HEK293T (cell line): ENCODE measurements at regions not wholly inside any gene's neighbourhood (a gene's known extent, or its start where the extent isn't known, plus 50 kb on each side); places are given as distances from the start of the nearest gene placed in this dataset.
"Not testable (repeated sequence)": the region's sequence is repeated elsewhere in the genome, so short reads cannot be mapped to it uniquely, and the experiment has no call there.

Experiments
- CTCF ChIA-PET: fragments of 350-600 bp; formaldehyde crosslinking; extraction: SDS; loops from one replicate; lab custom pipeline; 2021; ENCODE audit warnings: antibody characterized with exemption, inconsistent platforms; lab: Yijun Ruan, JAX
- POLR2A ChIA-PET: fragments of 350-600 bp; formaldehyde crosslinking; extraction: SDS; loops from one replicate; lab custom pipeline; 2020; ENCODE audit warnings: antibody characterized with exemption, inconsistent platforms; lab: Yijun Ruan, JAX
- DNase-seq: peaks from one replicate; pipeline ENCODE4 v3.0.0; 2012; ENCODE audit warnings: mixed read lengths; ENCODE audit errors: extremely low spot score
- ARNT ChIP-seq: fragments of 450-650 bp; IDR thresholded peaks from 2 replicates; pipeline ENCODE4 v1.6.1; 2017; ENCODE audit warnings: mild to moderate bottlenecking
- BHLHE40 ChIP-seq: fragments of 450-650 bp; IDR thresholded peaks from 2 replicates; pipeline ENCODE4 v1.6.1; 2016; ENCODE audit warnings: mild to moderate bottlenecking, moderate library complexity, borderline replicate concordance
- CTBP1 ChIP-seq: fragments of 450-650 bp; IDR thresholded peaks from 2 replicates; pipeline ENCODE4 v1.6.1; 2016; ENCODE audit warnings: borderline replicate concordance
- ELF4 ChIP-seq: fragments of 450-650 bp; IDR thresholded peaks from 2 replicates; pipeline ENCODE4 v1.6.1; 2017; ENCODE audit warnings: antibody characterized with exemption
- FOXA1 ChIP-seq: fragments of 450-650 bp; IDR thresholded peaks from 2 replicates; pipeline ENCODE4 v1.6.1; 2016; ENCODE audit warnings: mild to moderate bottlenecking
- FOXK2 ChIP-seq: fragments of 450-650 bp; IDR thresholded peaks from 2 replicates; pipeline ENCODE4 v1.6.1; 2016; ENCODE audit warnings: mild to moderate bottlenecking
- FOXM1 ChIP-seq: fragments of 450-650 bp; IDR thresholded peaks from 2 replicates; pipeline ENCODE4 v1.6.1; 2017; ENCODE audit warnings: mild to moderate bottlenecking, borderline replicate concordance
- HDGF ChIP-seq: fragments of 450-650 bp; IDR thresholded peaks from 2 replicates; pipeline ENCODE4 v1.6.1; 2017; ENCODE audit warnings: antibody characterized with exemption, borderline replicate concordance
- L3MBTL2 ChIP-seq: fragments of 450-650 bp; conservative IDR thresholded peaks from 2 replicates; pipeline ENCODE4 v1.6.1; 2016; ENCODE audit warnings: mild to moderate bottlenecking
- LEF1 ChIP-seq: fragments of 450-650 bp; IDR thresholded peaks from 2 replicates; pipeline ENCODE4 v1.6.1; 2017; ENCODE audit warnings: mild to moderate bottlenecking, borderline replicate concordance
- NFRKB ChIP-seq: fragments of 450-650 bp; IDR thresholded peaks from 2 replicates; pipeline ENCODE4 v1.6.1; 2016; ENCODE audit warnings: mild to moderate bottlenecking, moderate library complexity
- PKNOX1 ChIP-seq: fragments of 450-650 bp; IDR thresholded peaks from 2 replicates; pipeline ENCODE4 v1.6.1; 2016
- SP1 ChIP-seq: fragments of 450-650 bp; IDR thresholded peaks from 2 replicates; pipeline ENCODE4 v1.6.1; 2017
- SUZ12 ChIP-seq: fragments of 450-650 bp; IDR thresholded peaks from 2 replicates; pipeline ENCODE4 v1.6.1; 2016; ENCODE audit warnings: mild to moderate bottlenecking
- TARDBP ChIP-seq: fragments of 450-650 bp; IDR thresholded peaks from 2 replicates; pipeline ENCODE4 v1.6.1; 2016
- ZNF384 ChIP-seq: fragments of 450-650 bp; IDR thresholded peaks from 2 replicates; pipeline ENCODE4 v1.6.1; 2016

DNA sequence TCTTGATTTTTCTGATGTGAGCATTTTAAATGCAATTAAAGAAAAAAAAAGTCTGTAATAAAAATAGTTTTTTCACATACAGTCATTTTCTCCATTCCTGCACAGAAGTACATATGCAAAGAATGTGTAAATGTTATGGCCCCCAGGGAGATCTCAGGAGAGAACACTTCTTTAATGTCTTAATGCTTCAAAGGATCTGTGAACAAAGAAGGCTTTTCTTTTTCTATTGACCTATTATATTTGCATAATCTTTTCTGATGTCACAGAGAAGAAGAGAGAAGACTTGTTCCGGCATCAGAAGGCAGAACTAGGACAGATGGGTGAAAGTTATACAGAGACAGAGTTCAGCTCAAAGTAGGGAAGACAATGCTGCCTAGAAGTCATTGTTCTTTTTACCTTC is 413.5 kb upstream of the STXBP6 start:
- CTCF ChIA-PET: no interaction called here
- POLR2A ChIA-PET: no interaction called here
- TF ChIP-seq ELF4 (no peak), SUZ12 (no peak), ZNF384 (no peak), L3MBTL2 (no peak), TARDBP (no peak), HDGF (no peak), SP1 (no peak), BHLHE40 (no peak)
- no peak for DNase-seq

- ChIA-PET CTCF (no interaction called here), POLR2A (no interaction called here)
- no peak for DNase-seq
- no peak for TF ChIP-seq FOXM1
- TF ChIP-seq TARDBP: no peak
- no peak for TF ChIP-seq NFRKB
- TF ChIP-seq BHLHE40: no peak
- no peak for TF ChIP-seq PKNOX1
- TF ChIP-seq CTBP1: no peak
- TF ChIP-seq SP1: no peak
- TF ChIP-seq LEF1: no peak
- no peak for TF ChIP-seq FOXK2
Observed at GRCh38 chr14:25461780-25462179, 411.8 kb upstream of the STXBP6 start.

- POLR2A ChIA-PET: no interaction called here
- CTCF ChIA-PET: interaction anchor here (0.7 kb wide), 1 partner anchor 741 kb away, joined by 5 read pairs; no protein-coding TSS in a partner anchor
- DNase-seq: no peak
- TF ChIP-seq TARDBP (no peak), FOXA1 (no peak), L3MBTL2 (no peak), CTBP1 (no peak), ELF4 (no peak), ARNT (no peak), LEF1 (no peak), BHLHE40 (no peak), SP1 (no peak), ZNF384 (no peak)
Observed at GRCh38 chr14:25444381-25444780, 394.4 kb upstream of the STXBP6 start.

- POLR2A ChIA-PET, CTCF ChIA-PET, DNase-seq: not testable (repeated sequence)
Observed at GRCh38 chr14:25440382-25440781, 390.4 kb upstream of the STXBP6 start.

DNA sequence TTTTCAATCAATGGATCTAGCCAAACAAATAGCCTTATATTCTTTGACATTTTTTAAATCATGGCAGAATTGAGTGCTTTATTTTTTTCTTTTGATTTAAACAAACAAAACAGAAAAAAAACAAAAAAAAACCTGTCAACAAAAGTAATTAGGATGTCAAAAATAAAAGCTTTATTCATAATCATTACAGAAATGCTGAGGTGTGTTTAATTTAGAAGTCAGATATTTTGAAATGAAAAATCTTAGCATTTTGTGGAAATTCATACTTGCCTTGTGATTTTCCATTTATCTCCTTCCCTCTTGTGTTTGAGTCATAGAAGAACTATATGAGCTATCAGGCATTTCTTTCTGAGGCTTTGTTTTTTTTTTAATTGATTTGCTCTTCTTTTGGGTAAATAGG is 387.0 kb upstream of the STXBP6 start:
- ChIA-PET POLR2A (no interaction called here), CTCF (interaction anchor here (0.7 kb wide), 1 partner anchor 101 kb away, joined by 3 read pairs; no protein-coding TSS in a partner anchor)
- TF ChIP-seq SUZ12: no peak
- no peak for TF ChIP-seq FOXA1
- TF ChIP-seq NFRKB: no peak
- TF ChIP-seq ELF4: no peak
- no peak for TF ChIP-seq CTBP1
- DNase-seq: no peak

GRCh38 chr14:25436288-25436875 is 386.4 kb upstream of the STXBP6 start:
- CTCF ChIA-PET: no interaction called here
- no peak for DNase-seq
- TF ChIP-seq ELF4 (no peak), BHLHE40 (no peak), SP1 (no peak), L3MBTL2 (no peak), PKNOX1 (no peak), ARNT (no peak), LEF1 (no peak), FOXA1 (no peak), FOXK2 (no peak), FOXM1 (no peak)
- POLR2A ChIA-PET: no interaction called here

DNA sequence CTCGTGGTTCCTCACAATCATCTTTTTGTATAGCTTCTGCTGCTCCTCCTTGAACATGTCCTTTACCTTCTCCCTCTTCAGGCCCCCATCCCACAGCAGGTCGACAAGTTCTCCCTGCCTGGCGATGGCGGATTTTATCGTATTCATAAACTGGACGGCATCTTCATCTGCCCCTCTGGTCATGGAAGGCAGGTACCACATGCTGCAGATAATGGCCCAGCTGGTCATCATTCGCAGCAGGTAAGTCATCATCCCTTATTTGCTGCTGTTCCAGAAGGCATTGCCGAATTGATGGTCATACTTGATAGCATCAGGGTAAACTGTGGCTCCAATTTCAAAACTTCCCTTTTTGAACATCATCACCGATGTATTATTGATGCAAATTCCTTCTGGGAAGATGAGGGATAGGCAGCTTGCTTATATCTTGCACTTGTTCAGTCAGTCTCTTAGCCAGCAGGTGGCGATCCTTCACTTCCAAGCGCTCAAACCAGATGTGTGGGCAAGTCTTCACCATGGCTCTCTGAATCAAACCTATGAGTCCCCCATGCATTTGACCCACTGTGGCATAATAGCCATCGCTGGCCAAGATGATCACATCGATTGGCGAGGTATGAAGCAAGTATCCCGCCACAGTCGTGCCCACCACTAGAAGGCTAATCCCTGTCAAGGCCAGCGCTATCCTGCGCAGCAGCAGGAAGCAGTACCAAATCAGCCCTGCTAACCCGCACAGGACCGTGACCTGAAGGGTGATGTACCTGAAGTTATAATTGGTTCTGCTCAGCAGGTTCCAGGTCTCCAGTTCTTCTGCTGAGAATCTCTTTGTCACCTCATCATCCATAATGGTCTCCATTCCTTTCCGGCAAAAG is 381.5 kb upstream of the STXBP6 start:
- POLR2A ChIA-PET: no interaction called here
- peak; percentile 44 for DNase-seq
- CTCF ChIA-PET: interaction anchor here (0.9 kb wide), 1 partner anchor 106 kb away, joined by 6 read pairs; no protein-coding TSS in a partner anchor
- TF ChIP-seq NFRKB: no peak
- no peak for TF ChIP-seq CTBP1
- no peak for TF ChIP-seq ELF4
- TF ChIP-seq FOXA1: no peak
- no peak for TF ChIP-seq HDGF
- TF ChIP-seq FOXK2: no peak
- TF ChIP-seq ZNF384: no peak
- TF ChIP-seq FOXM1: no peak
- TF ChIP-seq TARDBP: no peak
- TF ChIP-seq ARNT: no peak
- TF ChIP-seq SUZ12: no peak
- no peak for TF ChIP-seq LEF1
- TF ChIP-seq BHLHE40: no peak
- TF ChIP-seq SP1: no peak
- TF ChIP-seq PKNOX1: no peak
- no peak for TF ChIP-seq L3MBTL2
